ENCODE measurements at regions not wholly inside any gene's neighbourhood (a gene's known extent, or its start where the extent isn't known, plus 50 kb on each side); places are given as distances from the start of the nearest gene placed in this dataset.

DNA sequence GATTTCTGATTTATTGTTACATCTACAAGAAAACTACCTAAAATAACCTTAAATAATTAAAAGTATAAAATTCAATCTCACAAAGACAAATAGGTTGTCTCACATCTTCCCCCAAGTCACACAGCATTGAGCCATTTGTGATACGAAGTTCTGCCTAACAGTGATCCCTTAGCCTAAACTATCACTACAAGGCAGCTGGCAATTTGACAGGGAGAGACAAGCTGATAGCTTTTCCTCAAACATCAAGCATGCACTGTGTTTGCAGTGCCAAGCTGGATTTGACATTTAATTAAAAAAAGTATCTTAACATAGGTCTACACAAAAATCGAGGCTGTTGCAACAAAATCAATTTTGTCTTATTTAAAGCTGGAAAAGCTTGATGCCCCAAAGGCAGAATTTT is 464.7 kb upstream of the TRAM1L1 start:
- no peaks in the 10 kb centered on the region for H3K9me3 ChIP-seq (replicated peaks; ENCODE audit: control insufficient read depth, insufficient read depth, low read length)
- H3K27ac ChIP-seq (ENCODE audit: insufficient read depth, low read depth, low read length), result no peak overlapping the region
- no peaks in the 10 kb centered on the region for H3K27me3 ChIP-seq (ENCODE audit: control insufficient read depth in 2 of 2, insufficient read depth in 2 of 2, low read length in 2 of 2)
- no peaks in the 10 kb centered on the region for H3K9me1 ChIP-seq (replicated peaks; ENCODE audit: control insufficient read depth, extremely low read depth, insufficient read depth, low read length)
- H3K4me2 ChIP-seq (ENCODE audit: insufficient read depth, low read length), result no peak overlapping the region
- no TSS peak for BruUV-seq (replicated peaks)
- no peaks in the 10 kb centered on the region for H3K36me3 ChIP-seq (ENCODE audit: control insufficient read depth in 2 of 2, extremely low read depth in 1 of 2, insufficient read depth in 2 of 2, low read length in 2 of 2)
- FAIRE-seq (no peak), DNase-seq (ENCODE audit: low read depth, low spot score) (no peak)
- TF ChIP-seq POLR2AphosphoS5 (IDR thresholded peaks at IDR 0.05; ENCODE audit: insufficient read depth, low read depth, low read length), result no peak
- no peak for TF ChIP-seq MYC (IDR thresholded peaks at IDR 0.05; ENCODE audit: low read depth, low read length)
- no peak for TF ChIP-seq POLR2A (IDR thresholded peaks at IDR 0.05; ENCODE audit: low read depth, low read length)
- no peak overlapping the region for H2AFZ ChIP-seq (ENCODE audit: low read depth, low read length)
- no peaks in the 10 kb centered on the region for H4K20me1 ChIP-seq (replicated peaks; ENCODE audit: control insufficient read depth, extremely low read depth, insufficient read depth, low read length)
- intact Hi-C loops (cut with micrococcal nuclease), result no loop called here
- CTCF ChIA-PET, result no interaction called here
- POLR2A ChIA-PET, result no interaction called here
- H3K9ac ChIP-seq (replicated peaks; ENCODE audit: extremely low read depth, insufficient read depth, low read length), result no peak overlapping the region
- H3K79me2 ChIP-seq (ENCODE audit: control insufficient read depth, insufficient read depth, low read length), result no peaks in the 10 kb centered on the region
- H3K4me3 ChIP-seq (replicated peaks in 1 of 3; ENCODE audit: insufficient read depth in 1 of 3, low read depth in 1 of 3, low read length in 3 of 3), result no peak overlapping the region
- dilution Hi-C loops (cut with MboI; ENCODE audit: extremely low pct_ligation_motif_present, low sequenced_read_pairs), result no loop called here
- H3K4me1 ChIP-seq (ENCODE audit: control insufficient read depth, extremely low read depth, insufficient read depth, low read length), result no peaks in the 10 kb centered on the region

DNA sequence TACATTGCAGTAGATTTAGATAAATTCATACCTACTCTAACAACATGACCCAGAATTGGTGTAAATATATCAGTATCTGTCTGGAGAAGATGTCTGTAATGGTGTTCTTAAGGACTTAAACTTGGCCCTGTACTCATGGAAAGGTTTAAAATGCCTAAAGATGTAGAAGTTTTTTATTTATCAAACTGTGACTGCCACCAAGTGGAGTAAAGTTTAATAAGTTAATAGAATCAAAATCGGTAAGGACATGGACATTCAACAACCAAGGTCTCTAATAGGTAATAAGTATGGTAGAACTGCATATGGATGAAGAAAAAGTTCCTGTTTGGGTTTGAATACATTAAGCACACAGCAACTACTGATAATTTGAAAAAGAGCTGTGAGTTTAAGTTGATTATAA is 474.0 kb upstream of the NDST3 start:
- ChIA-PET CTCF (interaction anchor here (1.6 kb wide), 1 partner anchor 1380 kb away, joined by 4 read pairs; no protein-coding TSS in a partner anchor), POLR2A (no interaction called here)
- no peak for TF ChIP-seq POLR2A (IDR thresholded peaks at IDR 0.05; ENCODE audit: low read depth, low read length)
- no peak for TF ChIP-seq JUN (IDR thresholded peaks at IDR 0.05; ENCODE audit: borderline replicate concordance, insufficient read depth, insufficient read length, low read depth)
- TF ChIP-seq, protein P1, sequence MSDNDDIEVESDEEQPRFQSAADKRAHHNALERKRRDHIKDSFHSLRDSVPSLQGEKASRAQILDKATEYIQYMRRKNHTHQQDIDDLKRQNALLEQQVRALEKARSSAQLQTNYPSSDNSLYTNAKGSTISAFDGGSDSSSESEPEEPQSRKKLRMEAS (IDR thresholded peaks at IDR 0.05; ENCODE audit: insufficient read depth, insufficient read length), result no peak
- H3K27ac ChIP-seq (ENCODE audit: insufficient read depth, low read depth, low read length), result no peak overlapping the region
- no peaks in the 10 kb centered on the region for H3K9me3 ChIP-seq (replicated peaks; ENCODE audit: control insufficient read depth, insufficient read depth, low read length)
- dilution Hi-C loops (cut with MboI; ENCODE audit: extremely low pct_ligation_motif_present, low sequenced_read_pairs), result no loop called here
- intact Hi-C loops (cut with micrococcal nuclease), result loop anchor here (1.0 kb wide), 1 partner anchor 1202 kb away; no protein-coding TSS in a partner anchor
- H3K9ac ChIP-seq (replicated peaks; ENCODE audit: extremely low read depth, insufficient read depth, low read length), result no peak overlapping the region
- no peak overlapping the region for H3K4me2 ChIP-seq (ENCODE audit: insufficient read depth, low read length)
- no peaks in the 10 kb centered on the region for H3K27me3 ChIP-seq (ENCODE audit: control insufficient read depth in 2 of 2, insufficient read depth in 2 of 2, low read length in 2 of 2)
- no peak overlapping the region for H2AFZ ChIP-seq (ENCODE audit: low read depth, low read length)
- no peaks in the 10 kb centered on the region for H3K79me2 ChIP-seq (ENCODE audit: control insufficient read depth, insufficient read depth, low read length)
- no TSS peak for BruUV-seq (replicated peaks)
- DNase-seq (ENCODE audit: low read depth, low spot score), result peak; percentile 11
- no peaks in the 10 kb centered on the region for H3K4me1 ChIP-seq (ENCODE audit: control insufficient read depth, extremely low read depth, insufficient read depth, low read length)
- H3K9me1 ChIP-seq (replicated peaks; ENCODE audit: control insufficient read depth, extremely low read depth, insufficient read depth, low read length), result no peaks in the 10 kb centered on the region
- no peaks in the 10 kb centered on the region for H3K36me3 ChIP-seq (ENCODE audit: control insufficient read depth in 2 of 2, extremely low read depth in 1 of 2, insufficient read depth in 2 of 2, low read length in 2 of 2)
- no peaks in the 10 kb centered on the region for H4K20me1 ChIP-seq (replicated peaks; ENCODE audit: control insufficient read depth, extremely low read depth, insufficient read depth, low read length)
- H3K4me3 ChIP-seq (replicated peaks in 1 of 3; ENCODE audit: insufficient read depth in 1 of 3, low read depth in 1 of 3, low read length in 3 of 3), result no peak overlapping the region
- FAIRE-seq, result no peak
